B cell (primary cell): ENCODE measurements at regions not wholly inside any gene's neighbourhood (a gene's known extent, or its start where the extent isn't known, plus 50 kb on each side); places are given as distances from the start of the nearest gene placed in this dataset.

ENCODE experiments used
- ATAC-seq: fragments of 200-7000 bp; cut with Tn5 transposase; one replicate; pipeline ENCODE4 v1.10.0; 2021; ENCODE audit warnings: low read depth, mild to moderate bottlenecking, moderate number of reproducible peaks, moderate library complexity
- CTCF ChIA-PET: fragments of 350-600 bp; sonication (Branson Sonifier 250); formaldehyde crosslinking; loops from one replicate; lab custom pipeline; 2021; ENCODE audit warnings: antibody characterized with exemption, inconsistent platforms; lab: Charles Lee
- POLR2A ChIA-PET: fragments of 350-600 bp; sonication (Branson Sonifier 250); formaldehyde crosslinking; loops from one replicate; lab custom pipeline; 2021; ENCODE audit warnings: antibody characterized with exemption; lab: Charles Lee
- DNase-seq: peaks from one replicate; pipeline ENCODE4 v3.0.0; 2013
- H2AFZ ChIP-seq: 2 replicates; pipeline ENCODE4 v1.6.1; 2012; ENCODE audit warnings: mild to moderate bottlenecking, low read depth, low read length; ENCODE audit not compliant: insufficient read depth, poor library complexity, severe bottlenecking
- H3K27ac ChIP-seq, 2 donors: 1 replicate in 1 of 2; 2 replicates in 1 of 2; pipeline ENCODE4 v1.5.1; 2012 to 2013; ENCODE audit warnings: low read length in 2 of 2, mild to moderate bottlenecking in 2 of 2, moderate library complexity in 1 of 2
- H3K27me3 ChIP-seq, 4 experiments: fragments of 200-600 bp in 1 of 4; sonication (generic) in 1 of 4; replicated peaks in 1 of 4; 1 replicate in 2 of 4; 2 replicates in 2 of 4; pipeline versions ENCODE4 v1.6.1 to v1.7.0; 2013 to 2016; ENCODE audit warnings: low read length in 3 of 4, mild to moderate bottlenecking in 2 of 4, mixed read lengths in 1 of 4, moderate library complexity in 1 of 4; ENCODE audit not compliant: insufficient read depth in 4 of 4, control insufficient read depth in 3 of 4; ENCODE audit errors: control extremely low read depth in 1 of 4
- H3K36me3 ChIP-seq, 2 experiments: replicated peaks in 1 of 2; 1 replicate in 1 of 2; 2 replicates in 1 of 2; pipeline versions ENCODE4 v1.6.1 to v1.7.1; 2013; ENCODE audit warnings: low read length in 1 of 2; ENCODE audit not compliant: insufficient read depth in 2 of 2, control insufficient read depth in 1 of 2; ENCODE audit errors: control extremely low read depth in 1 of 2, extremely low read depth in 1 of 2
- H3K4me1 ChIP-seq, 2 donors: fragments of 200-600 bp in 1 of 2; sonication (generic) in 1 of 2; 1 replicate in 1 of 2; 2 replicates in 1 of 2; pipeline versions ENCODE4 v1.5.1 to v1.6.1; 2013 to 2017; ENCODE audit warnings: low read length in 2 of 2; ENCODE audit not compliant: control insufficient read depth in 2 of 2, insufficient read depth in 2 of 2
- H3K4me2 ChIP-seq: replicated peaks from 2 replicates; pipeline ENCODE3; 2012; ENCODE audit warnings: mild to moderate bottlenecking, low read depth, low read length; ENCODE audit not compliant: poor library complexity, severe bottlenecking
- H3K4me3 ChIP-seq, 5 experiments: fragments of 200-600 bp in 1 of 5; sonication (generic) in 1 of 5; 1 replicate in 3 of 5; 2 replicates in 2 of 5; pipeline versions ENCODE4 v1.5.1 to v1.7.0; 2011 to 2016; ENCODE audit warnings: low read length in 4 of 5, mild to moderate bottlenecking in 4 of 5, low read depth in 2 of 5, control low read depth in 1 of 5, moderate library complexity in 1 of 5; ENCODE audit not compliant: insufficient read depth in 1 of 5; ENCODE audit errors: control extremely low read depth in 1 of 5, extremely low read depth in 1 of 5
- H3K79me2 ChIP-seq: fragments of 200-600 bp; sonication (generic); one replicate; pipeline ENCODE4 v1.6.0; 2016; ENCODE audit warnings: low read length; ENCODE audit not compliant: control insufficient read depth, insufficient read depth
- H3K9ac ChIP-seq: fragments of 200-600 bp; sonication (generic); 2 replicates; pipeline ENCODE4 v1.6.1; 2017; ENCODE audit warnings: mild to moderate bottlenecking, low read length, moderate library complexity
- H3K9me3 ChIP-seq, 3 donors: one replicate each; pipeline versions ENCODE4 v1.6.1 to v1.7.1; 2013; ENCODE audit warnings: low read length in 2 of 3; ENCODE audit not compliant: control insufficient read depth in 2 of 3, insufficient read depth in 1 of 3; ENCODE audit errors: control extremely low read depth in 1 of 3
- H4K20me1 ChIP-seq: 2 replicates; pipeline ENCODE4 v1.6.0; 2012; ENCODE audit warnings: mild to moderate bottlenecking, low read length; ENCODE audit not compliant: insufficient read depth, control insufficient read depth, poor library complexity, severe bottlenecking
- H3K27ac Mint-ChIP-seq: one replicate; pipeline ENCODE4 v1.8.0; 2021; ENCODE audit warnings: mixed read lengths
- H3K27me3 Mint-ChIP-seq: one replicate; pipeline ENCODE4 v1.8.0; 2021; ENCODE audit warnings: mixed read lengths
- H3K4me1 Mint-ChIP-seq: one replicate; pipeline ENCODE4 v1.8.0; 2021; ENCODE audit warnings: mixed read lengths
- H3K4me3 Mint-ChIP-seq: one replicate; pipeline ENCODE4 v1.8.0; 2021; ENCODE audit warnings: mixed read lengths
- H3K9me3 Mint-ChIP-seq: one replicate; pipeline ENCODE4 v1.8.0; 2022; ENCODE audit warnings: mixed read lengths; ENCODE audit not compliant: insufficient read depth
- CTCF ChIP-seq: fragments of 200-600 bp; IDR thresholded peaks from one replicate; pipeline ENCODE4 v1.8.0; 2022; ENCODE audit warnings: antibody characterized with exemption, mild to moderate bottlenecking
- EZH2 ChIP-seq: IDR thresholded peaks from 2 replicates; pipeline ENCODE4 v1.6.1; 2012; ENCODE audit warnings: borderline replicate concordance, low read depth, mild to moderate bottlenecking, moderate library complexity, low read length; ENCODE audit not compliant: insufficient read depth, poor library complexity, severe bottlenecking
- WGBS: methylation state at CpG from one replicate; pipeline ENCODE4 v1.1.5; 2013; ENCODE audit warnings: missing lambda C conversion rate; ENCODE audit not compliant: insufficient coverage; 5-methylcytosine and 5-hydroxymethylcytosine counted together
- intact Hi-C: fragments of 100-400 bp; cut with micrococcal nuclease; formaldehyde crosslinking; loops from one replicate; pipeline ENCODE4 v1.10.0; 2022

- WGBS, result 96% methylated on average over 10 of the region's 10 CpGs
- POLR2A ChIA-PET, result interaction anchor here (0.7 kb wide), 1 partner anchor 124 kb away, joined by 11 read pairs; no protein-coding TSS in a partner anchor
Observed at GRCh38 chr3:72171946-72172345, 387.0 kb upstream of the PROK2 start.

More at GRCh38 chr3:72171946-72172345, 387.0 kb upstream of the PROK2 start:
- H3K79me2 ChIP-seq, result no peaks in the 10 kb centered on the region
- DNase-seq (no peak), ATAC-seq (no peak)
- intact Hi-C loops, result no loop called here
- H2AFZ ChIP-seq, result no peak overlapping the region
- H3K4me1 ChIP-seq, result peaks cover 34 to 44% of the 10 kb centered on the region in 2 donors
- Mint-ChIP-seq H3K9me3 (no peaks in the 10 kb centered on the region), H3K4me3 (no peak overlapping the region), H3K27me3 (peaks cover 30% of the 10 kb centered on the region), H3K4me1 (peaks cover 53% of the 10 kb centered on the region), H3K27ac (no peak overlapping the region)
- H3K4me3 ChIP-seq, result no peak overlapping the region
- no peak overlapping the region for H3K4me2 ChIP-seq
- TF ChIP-seq EZH2 (no peak), CTCF (no peak)
- H3K27me3 ChIP-seq, result peaks cover 0 to 5% (median 1%) of the 10 kb centered on the region in 4 experiments
- H3K9ac ChIP-seq, result no peak overlapping the region
- H3K27ac ChIP-seq, result no peak overlapping the region
- no peaks in the 10 kb centered on the region for H4K20me1 ChIP-seq
- peaks cover 0 to 2% (median 0%) of the 10 kb centered on the region in 3 donors for H3K9me3 ChIP-seq
- CTCF ChIA-PET, result interaction anchor here (1.2 to 1.6 kb wide), 3 partner anchors 9 to 76 kb away, joined by 3 to 4 read pairs (median 3); no protein-coding TSS in a partner anchor
- H3K36me3 ChIP-seq, result no peaks in the 10 kb centered on the region
